AG04450 (cell line): ENCODE measurements at regions not wholly inside any gene's neighbourhood (a gene's known extent, or its start where the extent isn't known, plus 50 kb on each side); places are given as distances from the start of the nearest gene placed in this dataset.

ENCODE experiments used
- CTCF ChIA-PET: fragments of 300-600, 350-600 bp; formaldehyde crosslinking; extraction: SDS; loops from one replicate; lab custom pipeline; 2022; ENCODE audit warnings: antibody characterized with exemption, inconsistent platforms; lab: Charles Lee
- POLR2A ChIA-PET: fragments of 350-600 bp; formaldehyde crosslinking; extraction: SDS; loops from one replicate; lab custom pipeline; 2021; ENCODE audit warnings: antibody characterized with exemption, inconsistent platforms; lab: Yijun Ruan, JAX
- DNase-seq: peaks from one replicate; pipeline ENCODE4 v3.0.0-alpha.2; 2011; ENCODE audit warnings: low read depth, low spot score
- H3K27ac ChIP-seq: one replicate; pipeline ENCODE4 v1.5.1; 2012; ENCODE audit warnings: low read depth, low read length, control low read depth
- H3K27me3 ChIP-seq: one replicate; pipeline ENCODE4 v1.6.0; 2012; ENCODE audit warnings: low read length; ENCODE audit not compliant: control insufficient read depth, insufficient read depth
- H3K4me3 ChIP-seq: 2 replicates; pipeline ENCODE4 v1.5.1; 2011; ENCODE audit warnings: mild to moderate bottlenecking, low read depth, low read length, control low read depth
- H3K9me3 ChIP-seq: 2 replicates; pipeline ENCODE4 v1.5.1; 2012; ENCODE audit warnings: low read length; ENCODE audit not compliant: control insufficient read depth, insufficient read depth
- CTCF ChIP-seq: IDR thresholded peaks from 2 replicates; pipeline ENCODE4 v1.5.1; 2011; ENCODE audit warnings: low read depth, low read length, control low read depth, inconsistent platforms

GRCh38 chr5:98639274-98639673, 134.2 kb upstream of the RGMB start:
- no peak for TF ChIP-seq CTCF
- DNase-seq = no peak
- POLR2A ChIA-PET = no interaction called here
- CTCF ChIA-PET = interaction anchor here (1.1 kb wide), 1 partner anchor 132 kb away, joined by 3 read pairs; no protein-coding TSS in a partner anchor
- Histone ChIP-seq H3K4me3 (no peak overlapping the region), H3K9me3 (no peaks in the 10 kb centered on the region), H3K27me3 (no peaks in the 10 kb centered on the region), H3K27ac (no peak overlapping the region)

- Histone ChIP-seq H3K4me3 (no peak overlapping the region), H3K27me3 (no peaks in the 10 kb centered on the region), H3K27ac (no peak overlapping the region), H3K9me3 (no peaks in the 10 kb centered on the region)
- POLR2A ChIA-PET = no interaction called here
- CTCF ChIA-PET = no interaction called here
- no peak for DNase-seq
- TF ChIP-seq CTCF = no peak
These were observed 131.8 kb upstream of the RGMB start for GRCh38 chr5:98641671-98642070.

- no peaks in the 10 kb centered on the region for H3K9me3 ChIP-seq
- POLR2A ChIA-PET = no interaction called here
- no peak for TF ChIP-seq CTCF
- CTCF ChIA-PET = interaction anchor here (1.1 kb wide), 1 partner anchor 125 kb away, joined by 5 read pairs; no protein-coding TSS in a partner anchor
- H3K4me3 ChIP-seq = no peak overlapping the region
- DNase-seq = no peak
- no peak overlapping the region for H3K27ac ChIP-seq
- no peaks in the 10 kb centered on the region for H3K27me3 ChIP-seq
These were observed 129.9 kb upstream of the RGMB start for GRCh38 chr5:98643569-98643968.

GRCh38 chr5:98651715-98652114, 121.7 kb upstream of the RGMB start:
- no peak for DNase-seq
- ChIA-PET CTCF (no interaction called here), POLR2A (no interaction called here)
- Histone ChIP-seq H3K9me3 (no peaks in the 10 kb centered on the region), H3K4me3 (no peak overlapping the region), H3K27me3 (no peaks in the 10 kb centered on the region), H3K27ac (no peak overlapping the region)
- TF ChIP-seq CTCF = no peak

GRCh38 chr5:98656125-98656795, 117.2 kb upstream of the RGMB start:
- DNase-seq = no peak
- H3K9me3 ChIP-seq = no peaks in the 10 kb centered on the region; the same call in 1 of the 2 replicates
- H3K27ac ChIP-seq = no peak overlapping the region
- H3K27me3 ChIP-seq = no peaks in the 10 kb centered on the region
- no peak for TF ChIP-seq CTCF
- ChIA-PET CTCF (interaction anchor here (1.1 kb wide), 1 partner anchor 11 kb away, joined by 4 read pairs; no protein-coding TSS in a partner anchor), POLR2A (no interaction called here)
- no peak overlapping the region for H3K4me3 ChIP-seq
